ENCODE measurements at regions not wholly inside any gene's neighbourhood (a gene's known extent, or its start where the extent isn't known, plus 50 kb on each side); places are given as distances from the start of the nearest gene placed in this dataset.
"Not testable (repeated sequence)": the region's sequence is repeated elsewhere in the genome, so short reads cannot be mapped to it uniquely, and the experiment has no call there.

GRCh38 chr15:24557281-24557680 lies 118.3 kb upstream of the NPAP1 start:
- not testable (repeated sequence) for H3K23ac ChIP-seq (ENCODE audit: insufficient read length, low read depth, low read length); H3K79me1 ChIP-seq (ENCODE audit: insufficient read depth, low read depth, low read length, poor library complexity, severe bottlenecking); H3K27me3 ChIP-seq (ENCODE audit: insufficient read depth, low read length); H2AFZ ChIP-seq (ENCODE audit: low read length); H3K4me1 Mint-ChIP-seq; H4K8ac ChIP-seq (replicated peaks; ENCODE audit: insufficient read length, low read depth, low read length); H3K79me2 ChIP-seq (ENCODE audit: insufficient read depth, low read length); H3K4me1 ChIP-seq (ENCODE audit: insufficient read depth, low read length); H2AK5ac ChIP-seq (ENCODE audit: insufficient read length, low read length); H3K56ac ChIP-seq (ENCODE audit: insufficient read length, low read depth, low read length); H3K4me3 Mint-ChIP-seq; H2BK20ac ChIP-seq (ENCODE audit: low read depth, low read length, poor library complexity, severe bottlenecking); H2BK5ac ChIP-seq (ENCODE audit: insufficient read length, low read length); DNase-seq; H4K91ac ChIP-seq (ENCODE audit: insufficient read length, low read depth, low read length); H4K5ac ChIP-seq (ENCODE audit: insufficient read length, low read depth, low read length); H3K4me2 ChIP-seq (ENCODE audit: insufficient read depth, insufficient read length, low read length); H3K27ac Mint-ChIP-seq; H3T11ph ChIP-seq (ENCODE audit: low read length); H3K18ac ChIP-seq (ENCODE audit: insufficient read length, low read depth, low read length); H4K20me1 ChIP-seq (ENCODE audit: control insufficient read depth, insufficient read depth, insufficient read length); H3K9me3 ChIP-seq (ENCODE audit: control insufficient read depth, low read depth, low read length); H3K9ac ChIP-seq (ENCODE audit: extremely low read depth, insufficient read length, low read length); H3K27ac ChIP-seq (ENCODE audit: insufficient read length, low read depth, low read length); H2BK120ac ChIP-seq (ENCODE audit: low read depth, low read length, poor library complexity, severe bottlenecking); H3K27me3 Mint-ChIP-seq (ENCODE audit: low read depth); H2BK12ac ChIP-seq (ENCODE audit: insufficient read length, low read depth, low read length); H3K4ac ChIP-seq (ENCODE audit: low read depth, low read length); H3K23me2 ChIP-seq (ENCODE audit: insufficient read length, low read depth, low read length, poor library complexity, severe bottlenecking); H2BK15ac ChIP-seq (ENCODE audit: low read depth, low read length); H3K36me3 Mint-ChIP-seq (ENCODE audit: insufficient read depth in 1 of 3, low read depth in 3 of 3); H3K14ac ChIP-seq (ENCODE audit: insufficient read depth, low read length)
- no CpG with 5 or more reads among the region's 5 CpGs for WGBS (ENCODE audit: extremely low coverage, insufficient read length, low lambda C conversion rate)
- peaks cover 45 to 52% of the 10 kb centered on the region in 2 experiments for H3K9me3 Mint-ChIP-seq
